Vagina (tissue), 2 donors: ENCODE measurements at regions not wholly inside any gene's neighbourhood (a gene's known extent, or its start where the extent isn't known, plus 50 kb on each side); places are given as distances from the start of the nearest gene placed in this dataset.

Experiments
- CTCF ChIP-seq, 3 experiments: fragments of 450-650 bp in 2 of 3; fragments of 200-600 bp in 1 of 3; sonication (generic) in 1 of 3; IDR thresholded peaks; one replicate each; pipeline ENCODE4 v1.5.1; 2017 to 2019; ENCODE audit warnings: antibody characterized with exemption in 3 of 3, mild to moderate bottlenecking in 2 of 3, moderate library complexity in 2 of 3
- POLR2AphosphoS5 ChIP-seq, 2 donors: sonication (generic); formaldehyde crosslinking; IDR thresholded peaks; one replicate each; pipeline ENCODE4 v1.9.0; 2017; ENCODE audit warnings: antibody characterized with exemption in 2 of 2, mild to moderate bottlenecking in 2 of 2, low read depth in 1 of 2; ENCODE audit not compliant: insufficient read depth in 1 of 2

GRCh38 chr6:85195243-85195642, 254.6 kb upstream of the NT5E start:
- TF ChIP-seq POLR2AphosphoS5 (IDR thresholded peaks at IDR 0.05; ENCODE audit: insufficient read depth in 1 of 2, low read depth in 1 of 2) (no peak), CTCF (IDR thresholded peaks at IDR 0.05) (no peak)
